Heart left ventricle (tissue), 13 donors: ENCODE measurements at regions not wholly inside any gene's neighbourhood (a gene's known extent, or its start where the extent isn't known, plus 50 kb on each side); places are given as distances from the start of the nearest gene placed in this dataset.

Experiments
- POLR2A ChIP-seq, 2 donors: fragments of 450-650 bp; IDR thresholded peaks; one replicate each; pipeline ENCODE4 v1.6.1; 2017; ENCODE audit warnings: antibody characterized with exemption in 2 of 2, mild to moderate bottlenecking in 2 of 2, moderate library complexity in 2 of 2
- TF ChIP-seq, protein P1 (sequence below), 12 donors: fragments of 200-600 bp; sonication (generic) in 4 of 12; IDR thresholded peaks; one replicate each; pipeline versions ENCODE4 v1.5.0 to v1.8.0; 2018 to 2022; ENCODE audit warnings: antibody characterized with exemption in 12 of 12, mild to moderate bottlenecking in 5 of 12
- donor health status: ischemic (EF 13 %, LVEDD 7.1; RV severe dilation, severe dysfunction).
- donor health status: DM: no; HTN: yes; CAD: no.
- donor health status: DM: no; HTN: no; CAD: no.
- donor health status: ischemic (EF 25% LVEDD 6.9; RV normal size, moderate dysfunction).
- donor health status: ischemic (EF 25% LVEDD 5.7; RV mildly dilated, moderate dysfunction).
- donor health status: ischemic (EF 35%, LVEDD 5.7; RV mildly dilated, moderate dysfunction).
- donor health status: nonischemic (EF 11% LVEDD 7.7; RV severe dilation, severe dysfunction).
- donor health status: DM: yes; HTN: yes; CAD: no.
- donor health status: PGD.
- donor health status: ischemic (EF 29% LVEDD 5.4; RV normal size, mild dysfunction).
- donor health status: nonischemic (EF 23%, LVEDD 6.1; RV moderate dilation, normal function).

DNA sequence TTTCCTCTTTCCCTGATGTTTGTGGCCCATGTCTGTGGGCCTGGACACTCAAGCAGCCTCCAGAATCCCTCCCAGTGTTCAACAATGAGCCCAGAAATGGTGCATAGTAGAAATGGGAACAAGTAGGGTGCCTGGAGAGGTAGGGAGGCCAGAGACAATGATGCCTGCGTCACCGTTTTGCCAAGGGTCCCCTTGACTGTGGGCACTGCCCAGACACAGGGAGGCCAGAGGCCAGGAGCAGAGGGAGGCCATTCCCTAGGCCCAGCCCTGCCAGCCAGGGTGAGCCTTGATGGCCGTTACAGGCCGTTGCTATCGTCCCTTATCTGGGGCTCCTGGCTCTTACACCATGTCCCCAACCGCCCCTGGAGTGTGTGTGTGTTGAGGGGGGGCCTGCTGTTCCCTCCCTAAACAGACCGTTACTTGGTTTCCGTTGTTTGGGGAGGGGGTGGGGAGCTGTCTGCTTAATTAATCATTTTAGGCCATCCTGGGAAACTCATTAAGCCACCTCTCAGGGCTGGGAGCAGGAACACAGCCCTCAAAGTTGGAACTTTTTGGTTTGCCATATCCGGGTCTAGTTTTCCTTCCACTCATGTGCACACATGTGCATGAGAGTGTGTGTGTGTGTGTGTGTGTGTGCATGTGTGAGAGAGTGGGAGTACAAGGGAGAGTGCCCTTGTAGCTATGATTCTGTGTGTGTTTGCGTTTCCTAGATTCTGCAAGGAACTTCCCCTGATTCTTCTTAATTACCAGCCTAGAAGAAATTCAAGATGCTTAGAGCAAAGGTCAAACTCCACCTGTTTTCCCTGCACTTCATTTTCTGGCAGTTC, 135.2 kb upstream of the HAAO start:
- TF ChIP-seq, protein P1, sequence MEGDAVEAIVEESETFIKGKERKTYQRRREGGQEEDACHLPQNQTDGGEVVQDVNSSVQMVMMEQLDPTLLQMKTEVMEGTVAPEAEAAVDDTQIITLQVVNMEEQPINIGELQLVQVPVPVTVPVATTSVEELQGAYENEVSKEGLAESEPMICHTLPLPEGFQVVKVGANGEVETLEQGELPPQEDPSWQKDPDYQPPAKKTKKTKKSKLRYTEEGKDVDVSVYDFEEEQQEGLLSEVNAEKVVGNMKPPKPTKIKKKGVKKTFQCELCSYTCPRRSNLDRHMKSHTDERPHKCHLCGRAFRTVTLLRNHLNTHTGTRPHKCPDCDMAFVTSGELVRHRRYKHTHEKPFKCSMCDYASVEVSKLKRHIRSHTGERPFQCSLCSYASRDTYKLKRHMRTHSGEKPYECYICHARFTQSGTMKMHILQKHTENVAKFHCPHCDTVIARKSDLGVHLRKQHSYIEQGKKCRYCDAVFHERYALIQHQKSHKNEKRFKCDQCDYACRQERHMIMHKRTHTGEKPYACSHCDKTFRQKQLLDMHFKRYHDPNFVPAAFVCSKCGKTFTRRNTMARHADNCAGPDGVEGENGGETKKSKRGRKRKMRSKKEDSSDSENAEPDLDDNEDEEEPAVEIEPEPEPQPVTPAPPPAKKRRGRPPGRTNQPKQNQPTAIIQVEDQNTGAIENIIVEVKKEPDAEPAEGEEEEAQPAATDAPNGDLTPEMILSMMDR (IDR thresholded peaks at IDR 0.05), result no peak
- TF ChIP-seq POLR2A (IDR thresholded peaks at IDR 0.05), result no peak
